ENCODE measurements at regions not wholly inside any gene's neighbourhood (a gene's known extent, or its start where the extent isn't known, plus 50 kb on each side); places are given as distances from the start of the nearest gene placed in this dataset.

- DNase-seq, result peak; percentile 31
Measured at GRCh38 chr10:113259576-113260226, 293.2 kb upstream of the HABP2 start.

DNA sequence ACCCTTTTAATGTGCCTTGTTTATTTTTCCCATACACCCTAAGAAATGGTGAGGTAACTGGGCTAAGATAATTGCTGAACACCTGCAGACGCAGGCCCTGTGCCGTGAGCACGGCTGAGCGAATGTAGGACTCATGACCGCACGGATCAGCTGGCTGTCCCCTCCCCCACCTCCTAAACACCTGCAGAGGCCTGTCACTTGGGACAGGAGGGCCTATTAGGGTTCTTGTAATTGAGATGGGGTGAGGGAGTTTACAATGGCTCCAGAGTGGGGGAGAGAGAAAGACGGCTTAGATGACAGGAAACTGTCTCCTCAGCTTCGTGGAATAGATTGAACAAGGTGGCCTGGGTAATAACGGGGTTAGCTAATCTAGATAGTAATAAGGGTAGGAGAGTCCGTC lies 291.7 kb upstream of the HABP2 start:
- peak; percentile 67 for DNase-seq

- peak; percentile 39 for DNase-seq
Measured at GRCh38 chr10:113261611-113262091, 291.2 kb upstream of the HABP2 start.

GRCh38 chr10:113263056-113263455 lies 289.8 kb upstream of the HABP2 start:
- no peak for DNase-seq

DNA sequence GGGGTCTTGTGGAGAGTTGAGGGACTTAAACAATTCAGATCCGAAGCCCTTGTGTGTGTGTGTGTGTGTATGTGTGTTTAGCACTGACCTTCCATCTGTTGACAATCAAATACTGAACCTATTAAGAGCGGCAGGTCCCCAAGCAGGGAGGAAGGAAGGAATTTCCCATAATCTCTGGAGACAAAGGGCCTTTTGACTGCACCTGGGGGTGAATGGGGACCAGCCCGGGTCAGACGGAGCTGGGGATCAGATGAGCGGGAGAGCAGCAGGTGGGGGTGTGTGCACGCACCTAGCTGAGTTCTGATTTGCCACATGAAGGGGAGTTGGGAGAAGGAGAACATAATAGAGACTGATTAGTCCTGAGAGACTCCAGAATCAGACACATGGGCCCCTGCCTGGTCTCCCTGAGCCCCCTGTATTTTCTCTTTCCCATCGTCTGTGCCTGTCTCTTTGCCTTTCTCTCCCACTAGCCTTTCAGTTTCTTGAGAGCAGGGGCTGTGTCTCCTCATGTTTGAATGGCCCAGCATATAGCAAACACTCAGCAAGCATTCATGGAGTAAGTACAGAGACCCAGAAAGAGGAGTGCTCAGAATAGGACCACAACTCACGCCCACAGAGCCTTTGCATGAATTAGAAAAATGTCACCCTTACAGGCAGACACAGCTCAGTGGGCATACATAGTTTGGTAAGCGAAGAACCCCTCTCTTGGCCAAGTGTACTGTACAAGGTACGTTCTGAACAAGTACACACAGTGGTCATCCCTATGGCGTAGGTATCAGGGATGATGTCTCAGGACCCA lies 288.3 kb upstream of the HABP2 start:
- DNase-seq, result no peak

DNA sequence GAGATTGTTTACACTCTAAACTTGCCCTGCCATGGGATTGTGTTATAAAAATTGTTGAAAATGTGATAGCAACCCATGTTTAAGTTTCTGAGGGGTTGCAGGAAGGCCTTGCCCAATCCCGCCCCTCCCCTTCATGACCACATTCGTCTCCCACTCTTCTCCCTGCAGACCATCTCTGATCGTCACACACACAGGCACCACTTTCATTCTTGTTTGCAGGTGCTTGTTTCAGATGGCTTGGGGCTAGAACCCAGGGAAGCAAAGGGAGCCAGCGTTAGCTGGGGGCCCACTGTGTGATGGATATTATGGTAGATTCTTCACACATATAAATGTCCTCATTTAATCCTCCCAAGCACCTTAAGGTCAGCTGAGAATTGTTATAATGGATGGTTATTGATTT lies 286.7 kb upstream of the HABP2 start:
- no peak for DNase-seq

DNA sequence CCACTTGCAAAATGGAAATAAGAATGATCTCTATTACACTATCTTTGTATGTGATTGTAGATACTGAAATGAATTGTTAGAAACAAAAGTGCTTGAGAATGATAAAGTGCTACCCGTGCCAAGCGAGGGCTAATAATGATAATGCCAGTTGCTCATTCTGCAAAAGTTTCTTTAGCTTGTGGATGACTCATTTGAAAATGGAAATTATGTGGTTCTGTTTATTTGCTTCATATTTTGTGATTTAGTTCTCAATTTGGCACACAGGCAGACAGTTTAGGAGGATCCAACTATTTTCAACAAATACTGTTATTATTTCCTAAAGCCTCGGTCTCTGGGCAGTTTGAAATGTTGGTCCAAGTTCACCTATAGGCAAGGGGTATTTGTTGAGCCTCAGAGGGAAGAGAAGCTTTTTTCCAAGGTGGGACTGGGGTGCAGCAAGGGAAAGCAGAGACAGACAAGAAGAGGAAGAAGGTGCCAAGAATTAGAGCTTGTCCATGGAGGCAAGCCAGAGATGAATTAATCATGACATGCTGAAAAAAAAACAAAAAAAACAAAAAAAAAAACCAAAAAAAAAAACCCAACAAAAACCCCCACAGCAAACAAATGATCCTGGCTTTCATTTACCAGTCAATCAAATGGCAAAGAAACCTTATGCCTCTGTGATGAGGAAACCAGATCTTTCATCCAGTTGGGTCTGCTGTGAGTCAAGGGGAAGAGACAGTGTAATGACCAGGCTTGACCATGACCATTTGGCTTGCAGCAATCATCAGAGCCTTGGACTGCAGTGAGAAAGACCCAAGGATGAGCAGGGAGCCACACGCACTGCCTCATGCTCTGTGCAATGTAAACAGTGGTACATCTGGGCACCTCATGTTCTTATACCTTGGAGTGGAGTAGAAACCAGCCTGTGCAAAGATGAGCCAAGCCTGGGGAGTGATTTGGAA lies 285.0 kb upstream of the HABP2 start:
- DNase-seq, result peak; percentile 70

DNA sequence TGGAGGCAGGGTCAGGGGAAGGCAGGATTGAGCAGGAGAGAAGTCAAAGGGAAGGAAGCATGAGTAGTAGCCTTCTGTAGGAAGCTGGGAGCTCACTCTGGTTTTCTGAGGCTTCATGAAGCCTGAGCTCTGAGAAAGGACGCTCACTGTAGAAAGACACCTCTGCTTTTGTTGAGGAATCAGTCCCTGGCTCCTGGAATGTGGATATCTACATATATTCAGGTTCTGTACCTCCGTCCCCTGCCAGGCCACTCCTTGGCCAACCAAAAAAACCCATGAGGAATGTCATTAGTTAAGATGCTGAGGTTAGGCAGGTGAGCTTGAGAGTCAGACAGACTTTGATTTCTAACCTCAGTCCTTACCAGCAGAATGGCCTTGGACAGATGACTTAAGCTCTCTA lies 283.5 kb upstream of the HABP2 start:
- DNase-seq, result no peak

DNA sequence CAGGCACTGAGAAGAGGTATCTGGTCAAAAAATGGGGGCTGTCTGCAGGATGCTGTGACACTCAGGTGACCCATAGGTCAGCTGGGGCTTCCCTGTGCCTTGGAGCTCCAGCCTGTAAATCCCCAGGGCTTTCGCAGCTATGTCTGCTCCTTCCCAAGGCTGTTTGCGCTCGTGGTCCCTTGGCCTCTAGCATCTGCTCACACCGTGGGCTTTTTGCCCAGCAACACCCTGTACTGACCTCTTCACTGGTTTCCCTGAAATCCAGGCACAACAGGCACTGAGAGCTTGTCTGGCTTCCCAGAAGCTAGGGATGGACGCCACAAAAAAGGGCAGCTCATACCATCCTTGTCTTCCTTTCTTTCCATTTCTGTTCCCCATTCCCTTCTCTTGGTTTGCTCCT lies 280.3 kb upstream of the HABP2 start:
- no peak for DNase-seq

DNA sequence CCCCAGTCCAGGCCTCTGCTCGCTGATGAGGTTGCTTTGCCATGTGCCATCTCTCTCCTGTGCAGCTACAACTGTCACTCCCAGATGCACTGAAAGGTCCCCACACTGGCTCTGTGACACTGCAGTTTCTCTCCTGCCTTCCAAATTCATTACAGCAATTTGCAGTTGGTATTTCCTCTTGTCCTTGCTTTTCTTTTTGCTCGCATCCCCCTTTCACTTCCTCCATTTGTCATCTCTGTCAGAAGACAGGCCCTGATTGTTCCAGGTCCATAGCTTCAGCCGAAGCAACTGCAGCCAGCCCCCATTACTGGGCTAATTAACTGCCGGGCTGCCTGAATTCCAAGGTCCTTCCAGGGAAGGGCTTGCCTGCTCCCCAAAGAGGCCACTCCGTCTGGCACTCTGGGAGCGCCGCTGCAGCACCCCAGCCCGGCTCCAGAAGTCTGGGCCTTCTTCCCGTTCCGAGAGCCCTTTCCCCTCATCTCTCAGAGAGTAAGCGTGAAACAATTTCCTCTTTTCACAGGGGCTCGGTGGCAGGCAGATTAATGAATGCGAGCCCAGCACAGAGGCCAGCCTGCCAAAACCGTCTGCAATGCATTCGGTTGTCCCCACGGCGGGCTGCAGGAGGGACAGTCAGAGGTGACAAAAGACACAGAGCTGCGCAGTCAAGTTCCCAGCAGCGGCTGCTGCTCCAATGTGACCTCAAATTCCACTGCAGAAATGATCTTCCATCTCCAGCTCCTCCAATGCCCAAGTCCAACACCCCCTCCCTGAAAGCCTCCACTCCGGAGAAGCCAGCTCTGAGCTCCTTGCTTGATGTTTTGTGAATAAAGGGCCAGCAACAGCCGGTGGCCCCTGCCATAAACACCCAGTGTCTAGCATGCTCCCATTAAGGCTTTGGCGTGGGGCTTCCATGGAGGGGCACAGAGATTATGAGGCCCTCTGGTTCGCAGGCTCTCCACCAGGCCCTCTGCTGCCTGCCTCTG lies 279.4 kb upstream of the HABP2 start:
- peak; percentile 70 for DNase-seq

GRCh38 chr10:113274176-113274829 lies 278.6 kb upstream of the HABP2 start:
- DNase-seq, result peak; percentile 87

DNA sequence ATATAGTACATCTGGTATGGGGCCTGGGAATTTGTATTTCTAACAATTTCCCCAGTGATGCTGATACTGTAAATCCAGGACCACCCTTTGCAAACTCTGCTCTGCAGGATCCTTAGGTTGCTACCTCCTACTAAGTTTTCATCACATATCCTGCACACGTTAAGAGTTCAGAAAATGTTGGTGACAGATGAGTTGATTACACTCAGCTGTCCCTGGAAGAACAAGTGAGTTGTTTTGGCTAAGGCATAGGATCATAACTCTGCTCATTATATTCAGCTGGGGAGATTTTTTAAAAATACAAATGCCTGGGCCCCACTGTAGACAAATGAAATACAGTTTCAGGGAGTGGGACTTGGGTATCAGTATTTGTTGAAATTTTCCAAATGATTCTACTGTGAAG lies 274.6 kb upstream of the HABP2 start:
- no peak for DNase-seq

DNA sequence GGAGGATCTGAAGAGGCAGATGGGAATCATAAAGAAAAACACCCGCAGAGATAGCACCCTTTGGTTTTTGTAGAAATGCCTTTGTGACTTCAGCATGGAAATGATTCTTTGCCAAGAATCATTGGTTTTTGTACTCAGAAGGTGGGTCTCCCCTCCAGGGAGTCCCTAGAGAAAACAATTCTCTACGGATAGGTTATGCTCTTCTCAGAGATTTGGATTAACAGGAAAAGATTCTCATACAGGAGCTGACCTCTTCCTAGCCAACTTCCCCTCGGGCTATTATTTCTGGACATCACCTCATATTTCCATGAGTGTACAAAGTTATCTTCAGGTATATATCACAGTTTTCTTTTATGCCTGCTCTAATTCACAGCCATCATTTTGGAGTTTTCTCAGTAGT lies 274.2 kb upstream of the HABP2 start:
- no peak for DNase-seq

DNA sequence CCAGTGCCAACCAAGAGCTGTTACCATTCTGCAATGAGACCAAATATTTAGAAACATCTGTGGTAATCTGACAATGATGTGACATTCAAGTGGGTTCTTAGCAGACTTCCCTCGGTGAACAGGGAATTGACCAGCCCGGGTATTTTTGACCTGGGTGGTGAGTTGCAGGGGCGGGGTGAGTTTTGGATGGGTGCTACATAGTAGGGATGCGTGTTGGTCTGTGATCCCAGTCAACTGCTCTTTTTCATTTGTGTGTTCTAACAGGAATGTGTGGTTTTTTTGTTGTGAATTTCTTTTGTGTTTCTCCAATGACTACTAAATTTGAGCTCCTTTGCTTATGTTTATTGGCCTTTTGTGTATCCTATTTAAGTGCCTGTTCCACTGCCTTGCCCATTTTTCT lies 273.6 kb upstream of the HABP2 start:
- no peak for DNase-seq

DNA sequence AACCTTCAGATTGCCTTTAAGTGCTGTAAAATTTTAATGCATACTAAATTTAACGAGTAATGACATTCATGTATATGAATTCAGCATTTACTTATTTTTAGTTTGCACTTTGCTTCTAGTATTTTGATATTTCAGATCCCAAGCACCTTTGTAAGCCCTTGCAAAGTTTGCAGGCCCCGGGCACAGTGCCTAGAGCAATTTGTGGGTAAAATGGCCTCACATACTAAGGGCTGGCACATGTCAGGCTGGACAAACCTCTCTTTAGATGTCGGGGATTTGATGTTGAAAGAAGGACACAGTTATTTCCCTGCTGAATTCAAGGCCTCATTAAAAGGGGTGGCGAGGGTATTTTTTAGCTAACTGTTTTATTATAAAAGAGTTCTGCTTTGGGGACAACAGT lies 270.3 kb upstream of the HABP2 start:
- peak; percentile 45 for DNase-seq

- no peak for DNase-seq
Measured at GRCh38 chr10:113283189-113283588, 269.7 kb upstream of the HABP2 start.

- DNase-seq, result peak; percentile 68
Measured at GRCh38 chr10:113284635-113285034, 268.2 kb upstream of the HABP2 start.

- peak; percentile 84 for DNase-seq
Measured at GRCh38 chr10:113285305-113285704, 267.5 kb upstream of the HABP2 start.

GRCh38 chr10:113287592-113287991 lies 265.3 kb upstream of the HABP2 start:
- no peak for DNase-seq

DNA sequence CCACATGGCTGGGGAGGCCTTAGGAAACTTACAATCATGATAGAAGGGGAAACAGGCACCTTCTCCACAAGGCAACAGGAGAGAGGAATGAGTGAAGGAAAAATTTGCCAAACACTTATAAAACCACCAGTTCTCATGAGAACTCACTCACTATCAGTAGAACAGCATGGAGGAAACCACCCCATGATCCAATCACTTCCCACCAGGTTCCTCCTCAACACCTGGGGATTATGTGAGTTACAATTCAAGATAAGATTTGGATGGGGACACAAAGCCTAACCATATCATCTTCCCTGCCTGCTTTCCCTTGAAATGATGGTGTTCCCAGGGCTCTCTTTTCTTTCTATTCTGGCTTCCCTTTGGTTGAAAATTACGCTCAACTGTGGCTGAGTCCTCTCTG lies 262.7 kb upstream of the HABP2 start:
- no peak for DNase-seq

GRCh38 chr10:113291413-113291812 lies 261.4 kb upstream of the HABP2 start:
- no peak for DNase-seq

Data from tongue (tissue), 1 donor.